Bronchial epithelial cell (primary cell): ENCODE measurements at regions not wholly inside any gene's neighbourhood (a gene's known extent, or its start where the extent isn't known, plus 50 kb on each side); places are given as distances from the start of the nearest gene placed in this dataset.
A peak's percentile ranks its signal among the peaks of the same experiment; 100 is the strongest.

ENCODE experiments used
- DNase-seq: peaks from one replicate; pipeline ENCODE4 v3.0.0-alpha.2; 2010; ENCODE audit warnings: low read depth
- FAIRE-seq: peaks from 2 replicates; lab custom pipeline; 2011; peaks lifted over from hg19 to GRCh38; lab: Jason Lieb, UNC
- H3K27me3 ChIP-seq: 2 replicates; pipeline ENCODE4 v1.5.1; 2011; ENCODE audit warnings: low read length; ENCODE audit not compliant: control insufficient read depth, insufficient read depth
- H3K36me3 ChIP-seq: 2 replicates; pipeline ENCODE4 v1.5.1; 2011; ENCODE audit warnings: low read length; ENCODE audit not compliant: control insufficient read depth, insufficient read depth
- H3K4me3 ChIP-seq: 2 replicates; pipeline ENCODE4 v1.5.1; 2011; ENCODE audit warnings: mild to moderate bottlenecking, low read depth, low read length, control low read depth
- TF ChIP-seq, protein P1 (sequence below): IDR thresholded peaks from 2 replicates; pipeline ENCODE4 v1.5.1; 2011; ENCODE audit warnings: mild to moderate bottlenecking, moderate library complexity, low read length, control low read depth, inconsistent platforms; ENCODE audit not compliant: insufficient read depth, severe bottlenecking

DNA sequence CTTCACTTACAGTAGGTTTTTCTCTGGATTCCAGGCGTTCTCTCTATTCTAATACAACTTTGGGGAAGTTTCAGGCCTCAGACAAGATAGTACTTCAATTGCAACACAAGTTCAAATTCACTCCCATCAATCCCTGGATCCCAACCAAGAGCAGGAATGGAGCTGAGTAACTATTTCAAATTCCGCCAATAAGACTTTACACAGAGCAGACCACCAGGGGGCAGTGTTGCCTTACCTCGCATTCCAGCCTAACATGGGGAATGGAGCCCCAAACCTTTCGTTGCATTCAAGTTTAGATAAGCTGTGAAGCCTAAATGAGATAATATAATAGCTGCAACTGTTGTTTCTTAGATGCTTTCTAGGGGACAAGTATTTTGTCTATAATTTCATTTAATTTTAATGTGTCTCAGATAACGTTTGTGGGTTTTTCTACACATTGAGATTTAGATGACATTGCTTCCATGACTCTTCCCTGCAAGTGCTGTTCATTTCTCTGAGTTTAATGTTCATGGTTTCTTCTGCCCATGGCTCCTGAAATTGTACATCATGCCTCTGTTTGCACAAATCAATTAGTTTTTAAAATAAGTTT lies 186.7 kb downstream of the NSUN3 start:
- FAIRE-seq (peak; percentile 66), DNase-seq (peak; percentile 61)
- TF ChIP-seq, protein P1, sequence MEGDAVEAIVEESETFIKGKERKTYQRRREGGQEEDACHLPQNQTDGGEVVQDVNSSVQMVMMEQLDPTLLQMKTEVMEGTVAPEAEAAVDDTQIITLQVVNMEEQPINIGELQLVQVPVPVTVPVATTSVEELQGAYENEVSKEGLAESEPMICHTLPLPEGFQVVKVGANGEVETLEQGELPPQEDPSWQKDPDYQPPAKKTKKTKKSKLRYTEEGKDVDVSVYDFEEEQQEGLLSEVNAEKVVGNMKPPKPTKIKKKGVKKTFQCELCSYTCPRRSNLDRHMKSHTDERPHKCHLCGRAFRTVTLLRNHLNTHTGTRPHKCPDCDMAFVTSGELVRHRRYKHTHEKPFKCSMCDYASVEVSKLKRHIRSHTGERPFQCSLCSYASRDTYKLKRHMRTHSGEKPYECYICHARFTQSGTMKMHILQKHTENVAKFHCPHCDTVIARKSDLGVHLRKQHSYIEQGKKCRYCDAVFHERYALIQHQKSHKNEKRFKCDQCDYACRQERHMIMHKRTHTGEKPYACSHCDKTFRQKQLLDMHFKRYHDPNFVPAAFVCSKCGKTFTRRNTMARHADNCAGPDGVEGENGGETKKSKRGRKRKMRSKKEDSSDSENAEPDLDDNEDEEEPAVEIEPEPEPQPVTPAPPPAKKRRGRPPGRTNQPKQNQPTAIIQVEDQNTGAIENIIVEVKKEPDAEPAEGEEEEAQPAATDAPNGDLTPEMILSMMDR, result peak; percentile 84
- no peaks in the 10 kb centered on the region for H3K36me3 ChIP-seq
- H3K27me3 ChIP-seq, result peaks cover 8% of the 10 kb centered on the region
- no peak overlapping the region for H3K4me3 ChIP-seq

DNA sequence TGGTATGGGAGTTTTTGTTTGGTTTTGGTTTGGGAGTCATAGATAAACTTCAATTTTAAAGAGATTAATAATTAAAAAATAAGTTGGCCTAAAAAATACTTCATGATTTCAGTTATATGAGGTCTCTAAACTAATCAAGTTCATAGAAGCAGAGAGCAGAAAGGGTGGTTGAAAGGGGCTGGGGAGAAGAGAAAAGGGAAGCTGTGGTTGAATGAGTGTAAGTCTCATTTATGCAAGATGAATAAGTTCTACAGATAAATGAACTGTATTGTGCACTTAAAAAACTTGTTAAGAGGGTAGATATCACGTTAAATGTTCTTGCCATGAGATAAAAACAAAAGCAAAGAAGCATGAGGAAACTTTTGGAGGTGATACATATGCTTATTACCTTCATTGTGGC lies 188.7 kb downstream of the NSUN3 start:
- Histone ChIP-seq H3K36me3 (no peaks in the 10 kb centered on the region), H3K4me3 (no peak overlapping the region), H3K27me3 (peaks cover 8% of the 10 kb centered on the region)
- FAIRE-seq (no peak), DNase-seq (no peak)
- TF ChIP-seq, protein P1, result no peak

DNA sequence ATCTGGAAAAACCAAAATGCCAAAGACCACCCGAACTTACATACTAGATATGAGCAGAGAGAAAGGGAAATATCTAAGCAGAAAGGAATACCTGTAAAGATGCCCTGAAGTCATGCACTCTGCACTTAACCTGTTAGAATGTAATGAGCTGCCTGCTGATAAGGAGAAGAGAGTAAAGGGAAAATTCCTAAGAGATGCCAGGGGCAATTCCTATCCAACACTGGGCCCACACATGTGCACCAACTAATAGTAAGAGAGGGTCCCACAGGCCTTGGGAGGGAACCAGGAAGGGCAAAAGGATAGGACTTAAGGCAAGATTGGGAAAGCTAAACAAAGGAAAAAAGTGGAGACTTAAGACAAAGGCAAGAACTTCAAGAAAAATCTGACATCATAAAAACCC lies 189.5 kb downstream of the NSUN3 start:
- FAIRE-seq (no peak), DNase-seq (no peak)
- TF ChIP-seq, protein P1, result no peak
- H3K36me3 ChIP-seq, result no peaks in the 10 kb centered on the region
- H3K27me3 ChIP-seq, result peaks cover 6% of the 10 kb centered on the region
- no peak overlapping the region for H3K4me3 ChIP-seq

DNA sequence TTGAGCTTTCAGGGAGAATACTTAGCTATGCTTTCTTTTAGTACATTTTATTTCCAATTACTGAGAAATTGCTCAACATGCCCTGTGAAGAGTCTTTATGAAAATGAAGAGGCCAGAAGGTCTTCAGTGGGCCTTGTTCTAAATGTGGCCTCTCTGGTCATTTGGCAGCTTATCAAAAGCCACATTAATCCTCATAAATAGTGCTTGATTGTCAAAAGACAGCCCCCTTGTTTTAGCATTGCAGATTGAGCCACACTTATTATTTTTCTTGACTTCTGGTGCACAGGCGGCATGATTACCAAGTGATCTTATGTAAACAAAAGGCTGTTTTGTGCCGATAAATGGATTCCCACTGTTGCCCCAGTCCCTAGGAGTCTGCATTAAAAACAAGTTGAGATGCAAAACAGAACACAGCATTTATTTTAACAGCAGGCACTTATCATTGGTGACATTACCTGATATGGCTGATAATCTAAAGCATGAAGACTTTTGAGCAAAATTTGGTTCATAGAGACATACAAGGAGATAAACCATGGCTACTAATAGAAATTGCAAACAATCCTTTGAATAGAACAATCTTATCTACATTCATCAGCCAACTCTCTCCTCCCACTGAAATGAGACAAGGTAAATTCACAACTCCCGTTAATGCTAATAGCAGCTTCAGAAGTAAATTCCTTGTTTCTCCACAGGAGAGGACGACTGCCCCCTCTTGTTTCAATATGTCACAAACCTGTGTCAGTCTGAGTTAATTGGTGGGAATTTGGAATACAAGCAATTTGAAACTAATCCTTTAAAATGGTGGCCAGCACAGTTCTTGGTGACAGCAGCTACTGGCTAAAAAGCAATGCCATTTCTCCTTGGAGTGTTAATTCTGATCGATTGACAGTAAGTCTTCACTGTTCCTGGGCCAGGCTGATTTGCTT lies 194.3 kb downstream of the NSUN3 start:
- DNase-seq (no peak), FAIRE-seq (no peak)
- H3K4me3 ChIP-seq, result no peak overlapping the region
- TF ChIP-seq, protein P1, result no peak
- peaks cover 3% of the 10 kb centered on the region for H3K27me3 ChIP-seq
- no peaks in the 10 kb centered on the region for H3K36me3 ChIP-seq

DNA sequence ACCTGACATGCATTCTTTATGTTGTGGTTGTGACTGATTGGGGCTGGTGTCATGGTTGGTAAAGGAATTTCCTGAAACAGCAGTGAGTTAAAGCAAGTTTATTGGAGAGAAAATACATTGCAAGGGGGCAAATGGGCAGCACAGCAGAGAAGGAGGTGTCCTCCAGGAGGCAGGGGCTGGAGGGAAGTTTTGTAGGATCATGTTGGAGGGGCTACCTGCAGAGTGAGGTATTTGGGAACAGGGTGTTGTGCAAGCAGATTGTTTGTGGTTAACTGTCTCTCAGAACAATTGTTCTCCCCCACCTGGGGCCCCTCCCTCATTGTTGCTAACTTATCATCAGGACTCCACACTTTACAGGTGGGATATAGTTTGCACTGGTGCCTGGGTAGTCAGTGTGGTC lies 196.0 kb downstream of the NSUN3 start:
- DNase-seq (peak; percentile 18), FAIRE-seq (peak; percentile 84)
- no peak overlapping the region for H3K4me3 ChIP-seq
- H3K36me3 ChIP-seq, result no peaks in the 10 kb centered on the region
- H3K27me3 ChIP-seq, result no peaks in the 10 kb centered on the region
- TF ChIP-seq, protein P1, result no peak
